SH-SY5Y (cell line): ENCODE measurements at regions not wholly inside any gene's neighbourhood (a gene's known extent, or its start where the extent isn't known, plus 50 kb on each side); places are given as distances from the start of the nearest gene placed in this dataset.

Source experiments
- GATA2 ChIP-seq: IDR thresholded peaks from 2 replicates; pipeline ENCODE4 v1.6.1; 2011; ENCODE audit warnings: mild to moderate bottlenecking, low read depth, low read length
- GATA3 ChIP-seq: IDR thresholded peaks from 2 replicates; pipeline ENCODE4 v1.6.1; 2011; ENCODE audit warnings: low read depth, mild to moderate bottlenecking, low read length, moderate library complexity

GRCh38 chr5:68770551-68770950 lies 323.3 kb upstream of the SLC30A5 start:
- TF ChIP-seq GATA2 = no peak
- no peak for TF ChIP-seq GATA3
